DND-41 (cell line): ENCODE measurements at regions not wholly inside any gene's neighbourhood (a gene's known extent, or its start where the extent isn't known, plus 50 kb on each side); places are given as distances from the start of the nearest gene placed in this dataset.
"Not testable (repeated sequence)": the region's sequence is repeated elsewhere in the genome, so short reads cannot be mapped to it uniquely, and the experiment has no call there.

Experiments used
- ATAC-seq: fragments of 200-7000 bp; cut with Tn5 transposase; 3 replicates; pipeline ENCODE4 v1.9.1; 2021; ENCODE audit warnings: low read depth; ENCODE audit not compliant: insufficient read depth
- DNase-seq: peaks from one replicate; pipeline ENCODE4 v3.0.0-alpha.2; 2020
- H2AFZ ChIP-seq: 2 replicates; pipeline ENCODE4 v1.6.0; 2012; ENCODE audit warnings: low read depth, low read length
- H3K27ac ChIP-seq: 2 replicates; pipeline ENCODE4 v1.5.1; 2012; ENCODE audit warnings: low read length, inconsistent platforms
- H3K27me3 ChIP-seq: fragments of 200-600 bp; sonication (generic); 2 replicates; pipeline ENCODE4 v1.6.0; 2012; ENCODE audit warnings: low read length, mild to moderate bottlenecking, inconsistent platforms; ENCODE audit not compliant: insufficient read depth, poor library complexity
- H3K36me3 ChIP-seq: 2 replicates; pipeline ENCODE4 v1.5.1; 2012; ENCODE audit warnings: low read length, inconsistent platforms; ENCODE audit not compliant: insufficient read depth
- H3K4me1 ChIP-seq: 2 replicates; pipeline ENCODE4 v1.5.1; 2012; ENCODE audit warnings: mild to moderate bottlenecking, low read length; ENCODE audit not compliant: insufficient read depth
- H3K4me2 ChIP-seq: 2 replicates; pipeline ENCODE4 v1.6.0; 2012; ENCODE audit warnings: mild to moderate bottlenecking, moderate library complexity, low read length, inconsistent platforms; ENCODE audit not compliant: insufficient read depth
- H3K4me3 ChIP-seq, 2 experiments: fragments of 200-600 bp in 1 of 2; shearing (Covaris generic) in 1 of 2; 2 replicates each; pipeline ENCODE4 v1.5.1; 2012 to 2016; ENCODE audit warnings: inconsistent platforms in 2 of 2, low read length in 2 of 2, mild to moderate bottlenecking in 2 of 2, low read depth in 1 of 2, moderate library complexity in 1 of 2
- H3K79me2 ChIP-seq: 2 replicates; pipeline ENCODE4 v1.6.0; 2012; ENCODE audit warnings: low read length, inconsistent platforms; ENCODE audit not compliant: insufficient read depth
- H3K9ac ChIP-seq: 2 replicates; pipeline ENCODE4 v1.6.0; 2012; ENCODE audit warnings: low read depth, mild to moderate bottlenecking, inconsistent platforms, low read length, moderate library complexity
- H3K9me3 ChIP-seq: 2 replicates; pipeline ENCODE4 v1.5.1; 2012; ENCODE audit warnings: low read length, moderate library complexity, mild to moderate bottlenecking, inconsistent platforms; ENCODE audit not compliant: insufficient read depth, severe bottlenecking
- H4K20me1 ChIP-seq: 2 replicates; pipeline ENCODE4 v1.6.0; 2012; ENCODE audit warnings: low read length; ENCODE audit not compliant: insufficient read depth
- EZH2 ChIP-seq: IDR thresholded peaks from 3 replicates; pipeline ENCODE4 v1.6.1; 2012; ENCODE audit warnings: borderline replicate concordance, low read depth, mild to moderate bottlenecking, moderate library complexity, low read length, inconsistent platforms; ENCODE audit not compliant: severe bottlenecking
- TF ChIP-seq, protein P1 (sequence below): IDR thresholded peaks from 2 replicates; pipeline ENCODE4 v1.5.1; 2012; ENCODE audit warnings: borderline replicate concordance, low read length, moderate library complexity, mild to moderate bottlenecking; ENCODE audit not compliant: poor library complexity, severe bottlenecking; ENCODE audit errors: extremely low read depth

DNA sequence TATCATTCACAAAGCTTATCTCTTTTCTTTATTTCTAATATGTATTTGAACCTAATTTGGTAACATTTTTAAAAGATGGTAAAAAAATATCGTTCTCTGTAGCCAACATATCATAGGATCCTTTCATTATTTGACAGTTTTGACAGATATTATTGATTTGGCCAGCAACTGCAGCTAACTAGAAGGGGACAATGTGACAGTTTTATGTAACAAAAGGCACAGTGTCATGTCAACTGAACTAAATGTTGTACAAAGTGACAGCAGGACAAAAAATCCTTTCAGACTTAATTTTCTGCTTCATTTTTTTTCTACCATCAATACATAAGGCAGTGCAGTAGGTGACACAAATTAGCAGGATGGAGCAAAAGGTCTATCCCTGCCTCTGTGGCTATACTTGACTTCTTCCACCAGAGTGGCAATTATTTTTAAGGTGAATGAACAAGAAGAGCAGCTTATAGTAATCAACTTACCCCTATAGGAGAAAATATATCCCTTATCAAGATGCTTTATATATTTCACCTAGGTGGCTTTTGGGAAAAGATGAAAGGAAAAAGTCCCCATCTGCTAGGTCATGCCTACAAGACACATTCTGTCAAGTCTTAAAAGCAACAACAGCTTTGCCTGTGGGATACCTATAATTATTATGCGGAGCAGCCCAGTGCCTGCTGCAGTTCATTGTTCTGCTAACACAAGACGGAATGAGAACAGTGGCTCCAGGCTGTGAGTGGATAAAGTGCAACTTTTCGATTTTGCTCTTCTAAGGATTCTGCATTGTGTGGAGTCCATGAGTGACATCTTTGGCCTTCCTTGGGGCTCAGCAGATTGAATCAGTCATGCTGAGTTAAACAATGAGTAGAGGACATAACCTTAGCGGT, 694.9 kb downstream of the ISL1 start:
- ATAC-seq, result no peak

DNA sequence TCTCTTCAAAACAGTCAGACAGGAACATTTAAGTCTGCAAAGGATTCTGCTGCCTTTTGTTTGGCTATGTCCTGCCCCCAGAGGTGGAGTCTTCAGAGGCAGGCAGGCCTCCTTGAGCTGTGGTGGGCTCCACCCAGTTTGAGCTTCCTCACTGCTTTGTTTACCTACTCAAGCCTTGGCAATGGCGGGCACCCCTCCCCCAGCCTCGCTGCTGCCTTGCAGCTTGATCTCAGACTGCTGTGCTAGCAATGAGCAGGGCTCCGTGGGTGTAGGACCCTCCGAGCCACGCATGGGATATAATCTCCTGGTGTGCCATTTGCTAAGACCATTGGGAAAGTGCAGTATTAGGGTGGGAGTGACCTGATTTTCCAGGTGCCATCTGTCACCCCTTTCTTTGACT, 685.4 kb upstream of the ITGA1 start:
- H3K9ac ChIP-seq, H4K20me1 ChIP-seq, H3K36me3 ChIP-seq, H3K9me3 ChIP-seq, ATAC-seq, H3K27me3 ChIP-seq, H3K4me1 ChIP-seq, DNase-seq, H3K4me3 ChIP-seq, H2AFZ ChIP-seq, H3K79me2 ChIP-seq, H3K4me2 ChIP-seq, H3K27ac ChIP-seq: not testable (repeated sequence)

More for the DNA sequence above, 694.9 kb downstream of the ISL1 start:
- no peaks in the 10 kb centered on the region for H3K4me1 ChIP-seq
- H3K36me3 ChIP-seq, result no peaks in the 10 kb centered on the region
- no peak overlapping the region for H2AFZ ChIP-seq
- no peak overlapping the region for H3K27ac ChIP-seq
- H3K4me2 ChIP-seq, result no peak overlapping the region
- no peaks in the 10 kb centered on the region for H3K27me3 ChIP-seq
- no peaks in the 10 kb centered on the region for H3K9me3 ChIP-seq
- no peaks in the 10 kb centered on the region for H3K79me2 ChIP-seq
- DNase-seq, result no peak
- H4K20me1 ChIP-seq, result no peaks in the 10 kb centered on the region
- H3K4me3 ChIP-seq, result no peak overlapping the region
- TF ChIP-seq, protein P1, sequence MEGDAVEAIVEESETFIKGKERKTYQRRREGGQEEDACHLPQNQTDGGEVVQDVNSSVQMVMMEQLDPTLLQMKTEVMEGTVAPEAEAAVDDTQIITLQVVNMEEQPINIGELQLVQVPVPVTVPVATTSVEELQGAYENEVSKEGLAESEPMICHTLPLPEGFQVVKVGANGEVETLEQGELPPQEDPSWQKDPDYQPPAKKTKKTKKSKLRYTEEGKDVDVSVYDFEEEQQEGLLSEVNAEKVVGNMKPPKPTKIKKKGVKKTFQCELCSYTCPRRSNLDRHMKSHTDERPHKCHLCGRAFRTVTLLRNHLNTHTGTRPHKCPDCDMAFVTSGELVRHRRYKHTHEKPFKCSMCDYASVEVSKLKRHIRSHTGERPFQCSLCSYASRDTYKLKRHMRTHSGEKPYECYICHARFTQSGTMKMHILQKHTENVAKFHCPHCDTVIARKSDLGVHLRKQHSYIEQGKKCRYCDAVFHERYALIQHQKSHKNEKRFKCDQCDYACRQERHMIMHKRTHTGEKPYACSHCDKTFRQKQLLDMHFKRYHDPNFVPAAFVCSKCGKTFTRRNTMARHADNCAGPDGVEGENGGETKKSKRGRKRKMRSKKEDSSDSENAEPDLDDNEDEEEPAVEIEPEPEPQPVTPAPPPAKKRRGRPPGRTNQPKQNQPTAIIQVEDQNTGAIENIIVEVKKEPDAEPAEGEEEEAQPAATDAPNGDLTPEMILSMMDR, result no peak
- no peak for TF ChIP-seq EZH2
- no peak overlapping the region for H3K9ac ChIP-seq

DNA sequence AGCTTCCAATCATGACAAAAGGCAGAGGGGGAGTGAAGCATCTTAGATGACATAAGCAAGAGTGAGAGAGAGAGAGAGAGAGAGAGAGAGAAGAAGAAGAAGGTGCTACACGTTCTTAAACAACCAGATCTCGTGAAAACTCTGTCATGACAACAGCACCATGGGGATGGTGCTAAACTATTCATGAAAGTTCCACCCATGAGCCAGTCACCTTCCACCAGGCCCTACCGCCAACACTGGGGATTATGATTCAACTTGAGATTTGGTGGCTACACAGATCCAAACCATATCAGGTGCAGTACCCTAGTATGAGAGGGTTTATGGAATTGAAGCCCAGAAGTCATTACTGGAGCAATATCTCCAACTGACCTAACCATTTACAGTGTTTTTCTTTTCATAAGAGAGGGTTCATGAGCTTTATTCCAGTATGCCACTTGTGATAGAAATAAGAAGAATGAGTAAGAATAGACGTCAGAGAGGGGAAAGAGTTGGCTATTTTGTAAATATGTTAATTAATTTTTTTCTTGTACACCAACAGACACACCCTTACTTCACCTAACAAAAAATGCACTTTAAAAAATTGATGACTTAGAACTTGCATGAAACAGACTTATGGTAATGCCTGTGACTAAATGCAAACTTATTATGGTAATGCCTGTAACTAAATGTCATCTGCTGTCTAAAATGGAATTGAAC, 680.4 kb upstream of the ITGA1 start:
- DNase-seq, result no peak
- Histone ChIP-seq H2AFZ (no peak overlapping the region), H3K9ac (no peak overlapping the region), H4K20me1 (no peaks in the 10 kb centered on the region), H3K27ac (no peak overlapping the region), H3K79me2 (no peaks in the 10 kb centered on the region), H3K4me1 (no peaks in the 10 kb centered on the region), H3K27me3 (no peaks in the 10 kb centered on the region), H3K9me3 (no peaks in the 10 kb centered on the region), H3K36me3 (no peaks in the 10 kb centered on the region), H3K4me3 (no peak overlapping the region), H3K4me2 (no peak overlapping the region)
- no peak for ATAC-seq
- TF ChIP-seq EZH2, result no peak
- TF ChIP-seq, protein P1, result no peak

DNA sequence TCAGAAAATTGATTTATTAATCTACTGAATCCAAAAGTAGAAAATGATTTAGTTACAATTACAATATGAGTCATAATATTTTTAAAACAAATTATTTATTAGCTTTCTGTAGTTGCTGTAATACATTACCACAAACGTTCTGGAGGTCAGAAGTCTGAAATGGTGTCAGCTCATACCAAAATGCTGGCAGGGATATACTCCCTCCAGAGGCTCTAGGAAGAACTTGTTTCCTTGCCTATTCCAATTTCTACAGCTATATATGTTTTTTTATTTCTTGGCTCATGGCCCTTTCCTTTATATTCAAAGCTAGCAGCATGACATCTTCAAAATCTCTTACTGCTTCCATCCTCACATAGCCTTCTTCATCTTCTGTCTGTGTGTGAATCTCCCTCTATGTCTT, 667.9 kb upstream of the ITGA1 start:
- Histone ChIP-seq H3K27ac (no peak overlapping the region), H3K79me2 (no peaks in the 10 kb centered on the region), H3K4me1 (no peaks in the 10 kb centered on the region), H3K9me3 (no peaks in the 10 kb centered on the region), H4K20me1 (no peaks in the 10 kb centered on the region), H3K9ac (no peak overlapping the region), H3K27me3 (no peaks in the 10 kb centered on the region), H3K4me3 (no peak overlapping the region), H3K36me3 (no peaks in the 10 kb centered on the region), H3K4me2 (no peak overlapping the region), H2AFZ (no peak overlapping the region)
- no peak for ATAC-seq
- DNase-seq, result no peak
- TF ChIP-seq, protein P1, result no peak
- no peak for TF ChIP-seq EZH2
